GM13977 (cell line): ENCODE measurements at regions not wholly inside any gene's neighbourhood (a gene's known extent, or its start where the extent isn't known, plus 50 kb on each side); places are given as distances from the start of the nearest gene placed in this dataset.

Experiments
- DNase-seq: peaks from one replicate; pipeline ENCODE4 v3.0.0; 2012; ENCODE audit warnings: low spot score
- CTCF ChIP-seq: IDR thresholded peaks from 2 replicates; pipeline ENCODE4 v1.5.1; 2012; ENCODE audit warnings: mild to moderate bottlenecking, control low read depth; ENCODE audit not compliant: insufficient read depth; ENCODE audit errors: extremely low read depth, missing control alignments
- in situ Hi-C: fragments of 300-500 bp; cut with MboI; formaldehyde crosslinking; loops from one replicate; pipeline ENCODE4 v1.12.0; 2022; ENCODE audit warnings: low sequenced_read_pairs, low pct_unique_long_range_greater_than_20kb, mixed read lengths, inconsistent platforms; ENCODE audit not compliant: unreplicated experiment

DNA sequence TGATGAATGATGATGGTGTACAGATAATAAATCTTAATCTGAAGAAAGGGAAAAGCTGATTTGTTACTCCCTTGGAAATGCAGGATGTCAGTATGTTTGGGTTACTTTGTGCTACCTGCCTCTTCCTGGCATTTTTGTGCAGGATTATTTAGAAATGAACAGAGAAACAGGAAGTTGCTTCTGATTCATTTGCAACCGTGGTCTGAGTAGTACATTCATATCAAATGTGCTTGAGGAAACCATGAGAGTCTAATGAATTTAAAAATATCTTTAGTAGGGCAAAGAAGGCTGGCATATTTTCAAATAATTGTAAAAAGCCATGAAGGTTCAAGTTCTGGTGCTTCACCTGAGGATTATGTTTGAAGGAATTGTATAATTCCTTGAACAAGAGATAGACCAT is 391.6 kb downstream of the TMEM161B start:
- TF ChIP-seq CTCF, result no peak
- no peak for DNase-seq
- in situ Hi-C loops, result no loop called here

- DNase-seq, result no peak
- no peak for TF ChIP-seq CTCF
- in situ Hi-C loops, result no loop called here
Observed at GRCh38 chr5:87876616-87877015, 392.0 kb downstream of the TMEM161B start.

- DNase-seq, result no peak
- TF ChIP-seq CTCF, result no peak
- in situ Hi-C loops, result no loop called here
Observed at GRCh38 chr5:87872986-87873385, 395.7 kb downstream of the TMEM161B start.

GRCh38 chr5:87868792-87869191 is 399.9 kb downstream of the TMEM161B start:
- in situ Hi-C loops, result no loop called here
- TF ChIP-seq CTCF, result no peak
- no peak for DNase-seq

GRCh38 chr5:87867281-87867680 is 401.4 kb downstream of the TMEM161B start:
- TF ChIP-seq CTCF, result no peak
- no peak for DNase-seq
- in situ Hi-C loops, result no loop called here

- TF ChIP-seq CTCF, result no peak
- in situ Hi-C loops, result no loop called here
- DNase-seq, result no peak
Observed at GRCh38 chr5:87853541-87853940, 415.1 kb downstream of the TMEM161B start.

DNA sequence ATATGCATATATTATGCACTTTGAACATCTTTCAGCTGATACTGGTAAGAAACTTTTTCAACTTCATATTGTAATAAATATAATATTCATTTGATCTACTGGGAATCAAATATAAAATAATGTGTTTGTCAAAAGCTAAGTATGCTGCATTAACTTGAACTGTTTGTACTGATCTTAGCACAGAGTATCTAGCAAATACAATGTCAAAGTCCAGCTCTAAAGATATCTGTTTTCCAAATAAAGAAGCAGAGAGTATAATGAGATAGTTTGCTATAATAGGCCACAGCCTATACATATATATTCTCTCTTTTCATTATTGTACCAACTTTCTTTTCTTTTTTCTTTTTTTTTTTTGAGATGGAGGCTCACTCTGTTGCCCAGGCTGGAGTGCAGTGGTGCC is 417.0 kb downstream of the TMEM161B start:
- no peak for DNase-seq
- in situ Hi-C loops, result no loop called here
- TF ChIP-seq CTCF, result no peak
